ENCODE measurements at regions not wholly inside any gene's neighbourhood (a gene's known extent, or its start where the extent isn't known, plus 50 kb on each side); places are given as distances from the start of the nearest gene placed in this dataset.

- no peak overlapping the region for H3K27ac ChIP-seq
- TF ChIP-seq CTCF (conservative IDR thresholded peaks at IDR 0.05): no peak
These were observed 1510.1 kb downstream of the MRPL39 start for GRCh38 chr21:24097181-24097580.

DNA sequence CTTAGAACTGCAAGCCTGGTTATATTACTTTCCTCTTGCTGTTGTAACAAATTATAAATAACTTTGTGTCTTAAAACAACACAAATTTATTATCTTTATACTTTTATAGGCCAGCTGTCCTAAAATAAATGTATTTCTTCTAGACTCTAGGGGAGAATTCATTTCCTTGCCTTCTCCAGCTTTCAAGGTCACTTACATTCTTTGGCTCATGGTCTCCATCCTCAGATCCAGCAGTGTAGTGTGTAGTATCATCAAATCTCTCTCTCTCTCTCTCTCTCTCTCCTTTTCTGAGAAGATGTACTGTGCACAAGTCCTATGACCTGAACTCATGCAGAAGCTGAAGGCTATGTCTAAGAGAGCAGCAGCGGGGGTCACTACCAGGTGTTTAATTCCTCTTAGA is 1510.6 kb downstream of the MRPL39 start:
- no peak overlapping the region for H3K27ac ChIP-seq
- no peak for TF ChIP-seq CTCF (conservative IDR thresholded peaks at IDR 0.05)

DNA sequence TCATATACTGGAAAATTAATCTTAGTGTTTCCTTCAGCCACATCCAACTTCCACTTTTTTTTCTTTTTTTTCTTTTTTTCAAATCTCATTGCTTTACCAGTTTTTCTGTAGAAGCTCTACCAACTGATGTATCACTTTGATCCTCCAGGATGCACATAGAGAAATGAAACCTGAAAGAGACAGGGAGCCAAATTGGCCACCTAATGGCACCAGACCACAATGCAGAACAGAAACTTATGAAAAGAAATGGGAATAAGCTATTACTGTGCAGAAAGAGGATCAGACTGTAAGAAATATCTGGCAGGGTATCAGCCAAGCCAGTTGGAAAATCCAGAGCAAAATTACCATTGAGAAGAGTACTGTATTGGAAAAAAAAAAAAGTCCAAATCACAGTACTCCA is 1514.2 kb downstream of the MRPL39 start:
- H3K27ac ChIP-seq: no peak overlapping the region
- peak; percentile 9; the same call in 1 of the 2 replicates for TF ChIP-seq CTCF (conservative IDR thresholded peaks at IDR 0.05)

- peak; percentile 55 for TF ChIP-seq CTCF (conservative IDR thresholded peaks at IDR 0.05)
These were observed 1531.1 kb downstream of the MRPL39 start for GRCh38 chr21:24076179-24076578.

DNA sequence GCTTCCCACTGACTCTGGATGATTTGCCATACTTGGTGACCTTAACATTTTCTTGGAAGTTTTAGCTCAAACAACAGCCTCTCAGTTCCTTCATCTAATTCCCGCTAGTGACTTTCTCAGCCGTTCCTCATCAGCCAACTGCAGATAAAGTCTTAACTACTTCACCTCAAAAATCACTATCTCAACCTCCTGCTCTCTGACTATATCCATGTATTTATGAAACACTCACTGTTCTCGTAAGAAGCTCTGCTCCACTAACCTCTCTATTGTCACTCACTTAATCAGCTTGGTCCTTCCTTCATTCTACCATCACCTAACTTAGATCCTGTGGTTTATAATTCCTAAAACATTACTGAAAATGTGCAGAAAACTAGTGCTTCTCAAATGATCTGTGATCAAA is 1551.6 kb downstream of the MRPL39 start:
- no peak overlapping the region for H3K27ac ChIP-seq
- no peak for TF ChIP-seq CTCF (conservative IDR thresholded peaks at IDR 0.05)

More at GRCh38 chr21:24076179-24076578, 1531.1 kb downstream of the MRPL39 start:
- H3K27ac ChIP-seq: no peak overlapping the region

- H3K27ac ChIP-seq: no peak overlapping the region
- no peak for TF ChIP-seq CTCF (conservative IDR thresholded peaks at IDR 0.05)
These were observed 1557.0 kb downstream of the MRPL39 start for GRCh38 chr21:24050231-24050630.

DNA sequence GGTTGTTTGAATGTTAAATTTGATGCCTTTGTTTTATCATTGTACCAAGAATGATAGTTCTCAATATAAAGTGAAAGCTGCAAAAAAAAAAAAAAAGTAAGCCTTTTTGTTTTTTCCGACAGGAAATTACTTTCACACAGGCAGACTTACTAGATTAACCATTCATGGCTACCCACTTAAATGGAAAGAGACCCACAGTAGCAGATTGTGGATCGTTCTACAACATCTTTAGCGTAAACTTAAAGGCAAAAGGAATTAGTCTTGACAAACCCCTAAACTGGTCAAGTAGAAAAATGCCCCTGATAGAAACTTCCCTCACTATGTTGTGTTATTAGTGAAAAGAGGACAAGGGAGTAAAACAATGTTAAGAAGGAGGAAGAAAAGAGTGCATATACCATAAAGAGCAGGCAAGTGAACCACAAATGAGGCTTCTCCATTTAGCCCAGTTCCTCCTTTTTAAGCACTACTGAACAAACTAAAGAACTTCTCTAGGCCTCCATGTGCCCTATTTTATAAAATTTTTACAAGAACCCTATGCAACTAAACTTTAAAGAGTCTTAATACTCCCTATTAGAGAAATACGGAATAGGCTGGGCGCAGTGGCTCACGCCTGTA is 1560.3 kb downstream of the MRPL39 start:
- no peak for TF ChIP-seq CTCF (conservative IDR thresholded peaks at IDR 0.05)
- H3K27ac ChIP-seq: no peak overlapping the region

Measured in VCaP (cell line).